ENCODE measurements at regions not wholly inside any gene's neighbourhood (a gene's known extent, or its start where the extent isn't known, plus 50 kb on each side); places are given as distances from the start of the nearest gene placed in this dataset.

GRCh38 chr16:14011001-14011400 lies 60.1 kb upstream of the MRTFB start:
- Histone ChIP-seq H3K27me3 (ENCODE audit: control insufficient read depth in 2 of 2, insufficient read depth in 2 of 2, low read length in 2 of 2) (no peaks in the 10 kb centered on the region), H3K4me3 (ENCODE audit: low read length) (no peak overlapping the region), H3K9me3 (ENCODE audit: control insufficient read depth in 2 of 3, low read length in 3 of 3) (no peaks in the 10 kb centered on the region), H3K36me3 (ENCODE audit: control insufficient read depth in 2 of 3, insufficient read depth in 3 of 3, low read length in 3 of 3) (no peaks in the 10 kb centered on the region), H3K4me1 (ENCODE audit: control insufficient read depth in 2 of 2, insufficient read depth in 2 of 2, low read length in 2 of 2) (no peaks in the 10 kb centered on the region), H3K27ac (ENCODE audit: low read depth, low read length) (no peak overlapping the region)
- no peak for DNase-seq
- peaks cover 0 to 9% (median 0%) of the 10 kb centered on the region in 7 donors for H3K4me1 Mint-ChIP-seq
- H3K36me3 Mint-ChIP-seq, result no peaks in the 10 kb centered on the region
- CTCF ChIA-PET, result no interaction called here
- no peak for ATAC-seq
- H3K27me3 Mint-ChIP-seq, result peaks cover 8 to 28% (median 12%) of the 10 kb centered on the region in 5 donors
- peaks cover 0 to 3% (median 0%) of the 10 kb centered on the region in 11 donors for H3K9me3 Mint-ChIP-seq
- intact Hi-C loops (cut with micrococcal nuclease), result no loop called here
- peak overlapping the region in 1 of 9 donors; percentile 5 for H3K27ac Mint-ChIP-seq
- H3K4me3 Mint-ChIP-seq, result no peak overlapping the region
- POLR2A ChIA-PET, result interaction anchor here (0.8 kb wide), 1 partner anchor 9 kb away, joined by 3 read pairs; no protein-coding TSS in a partner anchor

GRCh38 chr16:14011846-14012245 lies 59.3 kb upstream of the MRTFB start:
- Mint-ChIP-seq H3K27me3 (peaks cover 9 to 29% (median 12%) of the 10 kb centered on the region in 5 donors), H3K27ac (no peak overlapping the region), H3K9me3 (peaks cover 0 to 3% (median 0%) of the 10 kb centered on the region in 11 donors), H3K4me1 (peaks cover 0 to 9% (median 0%) of the 10 kb centered on the region in 7 donors), H3K4me3 (no peak overlapping the region), H3K36me3 (no peaks in the 10 kb centered on the region)
- intact Hi-C loops (cut with micrococcal nuclease), result no loop called here
- no peak overlapping the region for H3K4me3 ChIP-seq (ENCODE audit: low read length)
- no peaks in the 10 kb centered on the region for H3K4me1 ChIP-seq (ENCODE audit: control insufficient read depth in 2 of 2, insufficient read depth in 2 of 2, low read length in 2 of 2)
- DNase-seq (no peak), ATAC-seq (no peak)
- no peaks in the 10 kb centered on the region for H3K36me3 ChIP-seq (ENCODE audit: control insufficient read depth in 2 of 3, insufficient read depth in 3 of 3, low read length in 3 of 3)
- no peaks in the 10 kb centered on the region for H3K9me3 ChIP-seq (ENCODE audit: control insufficient read depth in 2 of 3, low read length in 3 of 3)
- POLR2A ChIA-PET, result no interaction called here
- no peak overlapping the region for H3K27ac ChIP-seq (ENCODE audit: low read depth, low read length)
- H3K27me3 ChIP-seq (ENCODE audit: control insufficient read depth in 2 of 2, insufficient read depth in 2 of 2, low read length in 2 of 2), result no peaks in the 10 kb centered on the region
- CTCF ChIA-PET, result no interaction called here

- Histone ChIP-seq H3K9me3 (ENCODE audit: control insufficient read depth in 2 of 3, low read length in 3 of 3) (no peaks in the 10 kb centered on the region), H3K4me3 (ENCODE audit: low read length) (no peak overlapping the region), H3K4me1 (ENCODE audit: control insufficient read depth in 2 of 2, insufficient read depth in 2 of 2, low read length in 2 of 2) (no peaks in the 10 kb centered on the region), H3K36me3 (ENCODE audit: control insufficient read depth in 2 of 3, insufficient read depth in 3 of 3, low read length in 3 of 3) (no peaks in the 10 kb centered on the region), H3K27me3 (ENCODE audit: control insufficient read depth in 2 of 2, insufficient read depth in 2 of 2, low read length in 2 of 2) (no peaks in the 10 kb centered on the region), H3K27ac (ENCODE audit: low read depth, low read length) (no peak overlapping the region)
- no peak overlapping the region for H3K4me3 Mint-ChIP-seq
- DNase-seq (no peak), ATAC-seq (no peak)
- intact Hi-C loops (cut with micrococcal nuclease), result no loop called here
- H3K4me1 Mint-ChIP-seq, result peaks cover 0 to 3% (median 0%) of the 10 kb centered on the region in 7 donors
- no peak overlapping the region for H3K27ac Mint-ChIP-seq
- H3K27me3 Mint-ChIP-seq, result peaks cover 7 to 29% (median 12%) of the 10 kb centered on the region in 5 donors
- CTCF ChIA-PET, result no interaction called here
- peaks cover 0 to 2% (median 0%) of the 10 kb centered on the region in 11 donors for H3K9me3 Mint-ChIP-seq
- POLR2A ChIA-PET, result no interaction called here
- no peaks in the 10 kb centered on the region for H3K36me3 Mint-ChIP-seq
Measured at GRCh38 chr16:14013145-14013570, 58.0 kb upstream of the MRTFB start.

- CTCF ChIA-PET, result no interaction called here
Measured at GRCh38 chr16:14013571-14014283, 57.4 kb upstream of the MRTFB start.

GRCh38 chr16:14014284-14014625 lies 56.9 kb upstream of the MRTFB start:
- Mint-ChIP-seq H3K4me1 (no peaks in the 10 kb centered on the region), H3K4me3 (no peak overlapping the region), H3K27me3 (peaks cover 7 to 27% (median 10%) of the 10 kb centered on the region in 5 donors), H3K27ac (no peak overlapping the region), H3K9me3 (peaks cover 0 to 2% (median 0%) of the 10 kb centered on the region in 11 donors), H3K36me3 (no peaks in the 10 kb centered on the region)
- POLR2A ChIA-PET, result no interaction called here
- intact Hi-C loops (cut with micrococcal nuclease), result no loop called here
- Histone ChIP-seq H3K4me1 (ENCODE audit: control insufficient read depth in 2 of 2, insufficient read depth in 2 of 2, low read length in 2 of 2) (no peaks in the 10 kb centered on the region), H3K9me3 (ENCODE audit: control insufficient read depth in 2 of 3, low read length in 3 of 3) (no peaks in the 10 kb centered on the region), H3K27ac (ENCODE audit: low read depth, low read length) (no peak overlapping the region), H3K36me3 (ENCODE audit: control insufficient read depth in 2 of 3, insufficient read depth in 3 of 3, low read length in 3 of 3) (no peaks in the 10 kb centered on the region), H3K27me3 (ENCODE audit: control insufficient read depth in 2 of 2, insufficient read depth in 2 of 2, low read length in 2 of 2) (no peaks in the 10 kb centered on the region), H3K4me3 (ENCODE audit: low read length) (no peak overlapping the region)
- ATAC-seq (no peak), DNase-seq (no peak)
- CTCF ChIA-PET, result no interaction called here

More at GRCh38 chr16:14013571-14014283, 57.4 kb upstream of the MRTFB start:
- Mint-ChIP-seq H3K4me3 (no peak overlapping the region), H3K36me3 (no peaks in the 10 kb centered on the region), H3K4me1 (no peaks in the 10 kb centered on the region), H3K27ac (no peak overlapping the region), H3K27me3 (peaks cover 7 to 29% (median 12%) of the 10 kb centered on the region in 5 donors), H3K9me3 (peaks cover 0 to 2% (median 0%) of the 10 kb centered on the region in 11 donors)
- DNase-seq (no peak), ATAC-seq (no peak)
- H3K27ac ChIP-seq (ENCODE audit: low read depth, low read length), result no peak overlapping the region
- intact Hi-C loops (cut with micrococcal nuclease), result no loop called here
- POLR2A ChIA-PET, result no interaction called here
- no peaks in the 10 kb centered on the region for H3K27me3 ChIP-seq (ENCODE audit: control insufficient read depth in 2 of 2, insufficient read depth in 2 of 2, low read length in 2 of 2)
- no peaks in the 10 kb centered on the region for H3K36me3 ChIP-seq (ENCODE audit: control insufficient read depth in 2 of 3, insufficient read depth in 3 of 3, low read length in 3 of 3)
- no peak overlapping the region for H3K4me3 ChIP-seq (ENCODE audit: low read length)
- no peaks in the 10 kb centered on the region for H3K4me1 ChIP-seq (ENCODE audit: control insufficient read depth in 2 of 2, insufficient read depth in 2 of 2, low read length in 2 of 2)
- H3K9me3 ChIP-seq (ENCODE audit: control insufficient read depth in 2 of 3, low read length in 3 of 3), result no peaks in the 10 kb centered on the region

- no peaks in the 10 kb centered on the region for H3K36me3 Mint-ChIP-seq
- CTCF ChIA-PET, result no interaction called here
- no peak overlapping the region for H3K4me3 ChIP-seq (ENCODE audit: low read length)
Measured at GRCh38 chr16:14015033-14015432, 56.1 kb upstream of the MRTFB start.

GRCh38 chr16:14015461-14015860 lies 55.7 kb upstream of the MRTFB start:
- CTCF ChIA-PET, result no interaction called here
- Histone ChIP-seq H3K27me3 (ENCODE audit: control insufficient read depth in 2 of 2, insufficient read depth in 2 of 2, low read length in 2 of 2) (no peaks in the 10 kb centered on the region), H3K9me3 (ENCODE audit: control insufficient read depth in 2 of 3, low read length in 3 of 3) (no peaks in the 10 kb centered on the region), H3K4me3 (ENCODE audit: low read length) (no peak overlapping the region), H3K36me3 (ENCODE audit: control insufficient read depth in 2 of 3, insufficient read depth in 3 of 3, low read length in 3 of 3) (no peaks in the 10 kb centered on the region), H3K4me1 (ENCODE audit: control insufficient read depth in 2 of 2, insufficient read depth in 2 of 2, low read length in 2 of 2) (no peaks in the 10 kb centered on the region), H3K27ac (ENCODE audit: low read depth, low read length) (no peak overlapping the region)
- peak overlapping the region in 1 of 9 donors; percentile 7 for H3K27ac Mint-ChIP-seq
- H3K9me3 Mint-ChIP-seq, result peaks cover 0 to 2% (median 0%) of the 10 kb centered on the region in 11 donors
- no peak overlapping the region for H3K4me3 Mint-ChIP-seq
- no peaks in the 10 kb centered on the region for H3K4me1 Mint-ChIP-seq
- no peaks in the 10 kb centered on the region for H3K36me3 Mint-ChIP-seq
- ATAC-seq (no peak), DNase-seq (no peak)
- intact Hi-C loops (cut with micrococcal nuclease), result no loop called here
- peaks cover 7 to 18% (median 9%) of the 10 kb centered on the region in 5 donors for H3K27me3 Mint-ChIP-seq
- POLR2A ChIA-PET, result no interaction called here

More at GRCh38 chr16:14015033-14015432, 56.1 kb upstream of the MRTFB start:
- no peak for DNase-seq
- H3K27ac ChIP-seq (ENCODE audit: low read depth, low read length), result no peak overlapping the region
- no peak overlapping the region for H3K4me3 Mint-ChIP-seq
- ATAC-seq, result no peak
- POLR2A ChIA-PET, result no interaction called here
- H3K4me1 Mint-ChIP-seq, result no peaks in the 10 kb centered on the region
- H3K4me1 ChIP-seq (ENCODE audit: control insufficient read depth in 2 of 2, insufficient read depth in 2 of 2, low read length in 2 of 2), result no peaks in the 10 kb centered on the region
- peaks cover 7 to 19% (median 9%) of the 10 kb centered on the region in 5 donors for H3K27me3 Mint-ChIP-seq
- no peaks in the 10 kb centered on the region for H3K27me3 ChIP-seq (ENCODE audit: control insufficient read depth in 2 of 2, insufficient read depth in 2 of 2, low read length in 2 of 2)
- H3K9me3 ChIP-seq (ENCODE audit: control insufficient read depth in 2 of 3, low read length in 3 of 3), result no peaks in the 10 kb centered on the region
- peaks cover 0 to 2% (median 0%) of the 10 kb centered on the region in 11 donors for H3K9me3 Mint-ChIP-seq
- no peaks in the 10 kb centered on the region for H3K36me3 ChIP-seq (ENCODE audit: control insufficient read depth in 2 of 3, insufficient read depth in 3 of 3, low read length in 3 of 3)
- intact Hi-C loops (cut with micrococcal nuclease), result no loop called here
- H3K27ac Mint-ChIP-seq, result peak overlapping the region in 1 of 9 donors; percentile 7
